GM23338 (cell line): ENCODE measurements at regions not wholly inside any gene's neighbourhood (a gene's known extent, or its start where the extent isn't known, plus 50 kb on each side); places are given as distances from the start of the nearest gene placed in this dataset.

Experiments
- EZH2 ChIP-seq: fragments of 200-600 bp; sonication (generic); IDR thresholded peaks from one replicate; pipeline ENCODE4 v1.8.0; 2017; ENCODE audit warnings: antibody characterized with exemption, mild to moderate bottlenecking, low read depth; ENCODE audit not compliant: unreplicated experiment
- EZH2phosphoT487 ChIP-seq: fragments of 200-600 bp; sonication (generic); IDR thresholded peaks from one replicate; pipeline ENCODE4 v1.8.1; 2018; ENCODE audit warnings: antibody characterized with exemption; ENCODE audit not compliant: unreplicated experiment
- JUNB ChIP-seq: IDR thresholded peaks from one replicate; pipeline ENCODE4 v1.6.1; 2016; ENCODE audit warnings: antibody characterized with exemption; ENCODE audit not compliant: unreplicated experiment
- TF ChIP-seq, protein P1 (sequence below), 2 experiments: fragments of 200-600 bp in 1 of 2; sonication (generic) in 1 of 2; conservative IDR thresholded peaks; 2 replicates each; pipeline versions ENCODE4 v1.5.1 to v1.6.1; 2016 to 2017; ENCODE audit warnings: antibody characterized with exemption in 2 of 2, low read depth in 2 of 2, mild to moderate bottlenecking in 2 of 2, moderate library complexity in 1 of 2

DNA sequence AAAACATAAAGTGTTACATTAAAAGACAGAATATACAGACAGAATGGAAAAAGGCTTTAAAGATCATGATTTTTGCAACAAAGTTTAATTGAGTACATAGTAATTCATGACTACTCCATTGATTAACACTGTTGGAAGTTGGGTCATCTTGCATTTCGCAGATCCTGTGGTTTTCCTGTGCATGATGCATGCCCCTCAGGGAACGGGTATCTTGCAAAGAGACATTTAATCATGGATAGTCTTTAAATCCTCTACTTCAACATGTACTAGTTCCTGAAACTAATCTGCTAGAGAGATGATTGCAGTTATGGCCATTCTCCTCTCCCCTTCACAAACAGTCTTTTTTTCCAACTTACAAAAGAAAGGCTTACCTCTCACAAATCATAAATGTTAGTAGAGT is 155.6 kb upstream of the DSEL start:
- TF ChIP-seq JUNB = no peak
- TF ChIP-seq, protein P1, sequence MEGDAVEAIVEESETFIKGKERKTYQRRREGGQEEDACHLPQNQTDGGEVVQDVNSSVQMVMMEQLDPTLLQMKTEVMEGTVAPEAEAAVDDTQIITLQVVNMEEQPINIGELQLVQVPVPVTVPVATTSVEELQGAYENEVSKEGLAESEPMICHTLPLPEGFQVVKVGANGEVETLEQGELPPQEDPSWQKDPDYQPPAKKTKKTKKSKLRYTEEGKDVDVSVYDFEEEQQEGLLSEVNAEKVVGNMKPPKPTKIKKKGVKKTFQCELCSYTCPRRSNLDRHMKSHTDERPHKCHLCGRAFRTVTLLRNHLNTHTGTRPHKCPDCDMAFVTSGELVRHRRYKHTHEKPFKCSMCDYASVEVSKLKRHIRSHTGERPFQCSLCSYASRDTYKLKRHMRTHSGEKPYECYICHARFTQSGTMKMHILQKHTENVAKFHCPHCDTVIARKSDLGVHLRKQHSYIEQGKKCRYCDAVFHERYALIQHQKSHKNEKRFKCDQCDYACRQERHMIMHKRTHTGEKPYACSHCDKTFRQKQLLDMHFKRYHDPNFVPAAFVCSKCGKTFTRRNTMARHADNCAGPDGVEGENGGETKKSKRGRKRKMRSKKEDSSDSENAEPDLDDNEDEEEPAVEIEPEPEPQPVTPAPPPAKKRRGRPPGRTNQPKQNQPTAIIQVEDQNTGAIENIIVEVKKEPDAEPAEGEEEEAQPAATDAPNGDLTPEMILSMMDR (conservative IDR thresholded peaks at IDR 0.05; ENCODE audit: low read depth in 2 of 2) = no peak
- TF ChIP-seq EZH2phosphoT487 = no peak
- no peak for TF ChIP-seq EZH2
